22Rv1 (cell line): ENCODE measurements at regions not wholly inside any gene's neighbourhood (a gene's known extent, or its start where the extent isn't known, plus 50 kb on each side); places are given as distances from the start of the nearest gene placed in this dataset.

Experiments
- ZFX ChIP-seq: fragments of 450-650 bp; IDR thresholded peaks from 2 replicates; pipeline ENCODE4 v1.6.1; 2017; ENCODE audit warnings: antibody characterized with exemption, borderline replicate concordance
- TF ChIP-seq, protein P1 (sequence below): fragments of 450-650 bp; IDR thresholded peaks from 2 replicates; pipeline ENCODE4 v1.5.1; 2017; ENCODE audit warnings: mild to moderate bottlenecking

DNA sequence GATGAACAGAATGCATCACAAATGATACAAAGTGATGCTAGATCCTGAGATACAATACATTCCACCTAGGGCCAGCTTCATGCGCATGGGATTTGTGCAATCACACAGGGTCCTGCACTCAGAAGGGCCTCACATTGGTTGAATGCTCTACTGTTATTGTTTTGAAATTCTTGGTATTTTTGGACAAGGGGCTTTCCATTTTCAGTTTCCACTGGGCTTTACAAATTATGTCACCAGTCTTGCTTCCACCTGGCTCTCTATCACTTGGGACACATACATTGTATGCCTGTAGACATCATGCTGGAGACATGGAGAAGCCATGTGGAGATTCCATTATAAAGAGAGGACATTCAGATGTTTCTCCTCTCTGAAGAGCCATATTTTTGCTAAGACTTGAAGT lies 155.8 kb downstream of the NAA11 start:
- TF ChIP-seq, protein P1, sequence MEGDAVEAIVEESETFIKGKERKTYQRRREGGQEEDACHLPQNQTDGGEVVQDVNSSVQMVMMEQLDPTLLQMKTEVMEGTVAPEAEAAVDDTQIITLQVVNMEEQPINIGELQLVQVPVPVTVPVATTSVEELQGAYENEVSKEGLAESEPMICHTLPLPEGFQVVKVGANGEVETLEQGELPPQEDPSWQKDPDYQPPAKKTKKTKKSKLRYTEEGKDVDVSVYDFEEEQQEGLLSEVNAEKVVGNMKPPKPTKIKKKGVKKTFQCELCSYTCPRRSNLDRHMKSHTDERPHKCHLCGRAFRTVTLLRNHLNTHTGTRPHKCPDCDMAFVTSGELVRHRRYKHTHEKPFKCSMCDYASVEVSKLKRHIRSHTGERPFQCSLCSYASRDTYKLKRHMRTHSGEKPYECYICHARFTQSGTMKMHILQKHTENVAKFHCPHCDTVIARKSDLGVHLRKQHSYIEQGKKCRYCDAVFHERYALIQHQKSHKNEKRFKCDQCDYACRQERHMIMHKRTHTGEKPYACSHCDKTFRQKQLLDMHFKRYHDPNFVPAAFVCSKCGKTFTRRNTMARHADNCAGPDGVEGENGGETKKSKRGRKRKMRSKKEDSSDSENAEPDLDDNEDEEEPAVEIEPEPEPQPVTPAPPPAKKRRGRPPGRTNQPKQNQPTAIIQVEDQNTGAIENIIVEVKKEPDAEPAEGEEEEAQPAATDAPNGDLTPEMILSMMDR: no peak
- no peak for TF ChIP-seq ZFX
